SK-MEL-5 (cell line): ENCODE measurements at regions not wholly inside any gene's neighbourhood (a gene's known extent, or its start where the extent isn't known, plus 50 kb on each side); places are given as distances from the start of the nearest gene placed in this dataset.

Experiments used
- DNase-seq: peaks from one replicate; pipeline ENCODE4 v3.0.0-alpha.2; 2016; ENCODE audit warnings: low read depth, low spot score
- in situ Hi-C: cut with HindIII; loops from 2 replicates; pipeline ENCODE4 v1.10.0; 2016; ENCODE audit warnings: low sequenced_read_pairs, high pct_unique_total_duplicates, low pct_unique_long_range_greater_than_20kb

- in situ Hi-C loops = no loop called here
These were observed 806.4 kb downstream of the GALR1 start for GRCh38 chr18:78056011-78056410.

DNA sequence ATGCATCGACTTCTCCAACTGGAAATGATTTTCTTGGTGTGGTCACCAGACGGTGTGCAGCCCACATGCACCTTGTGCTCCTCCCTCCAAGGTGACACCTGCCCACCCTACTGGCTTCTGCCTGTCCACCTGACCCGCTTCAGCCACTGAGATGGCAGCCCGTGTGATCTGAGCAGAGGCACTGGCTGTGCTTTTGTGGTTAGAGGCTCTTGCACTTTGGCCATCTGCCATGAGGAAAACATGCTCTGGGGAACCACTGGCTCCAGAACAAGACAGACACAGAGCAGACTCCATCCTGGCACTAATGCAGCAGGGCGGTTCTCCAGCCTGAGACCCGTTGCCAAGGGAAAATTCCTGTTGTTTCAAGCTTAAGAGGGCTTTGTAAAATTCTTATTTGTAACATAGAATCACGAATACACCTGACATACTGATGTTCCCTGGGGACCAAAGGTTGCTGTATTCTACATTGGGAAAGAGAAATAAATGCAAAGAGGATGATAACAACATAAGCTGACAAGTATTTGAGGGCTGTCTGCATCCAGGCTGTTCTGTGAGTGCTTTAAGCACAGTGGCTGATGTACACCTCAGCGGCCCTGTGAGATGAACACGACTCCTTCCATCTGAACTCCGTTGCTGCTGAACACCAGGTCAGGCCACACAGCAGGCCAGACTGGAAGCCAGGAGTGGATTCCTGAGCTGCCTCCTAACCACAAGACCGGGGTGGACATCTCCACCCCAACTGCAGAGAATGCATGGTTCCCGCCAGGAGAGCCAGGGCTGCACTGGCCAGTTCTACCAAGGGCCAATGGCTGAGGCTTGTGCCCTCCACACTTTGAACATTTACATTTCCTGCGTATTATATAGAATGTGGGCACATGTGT is 820.4 kb downstream of the GALR1 start:
- DNase-seq = no peak
- in situ Hi-C loops = no loop called here

More at GRCh38 chr18:78056011-78056410, 806.4 kb downstream of the GALR1 start:
- DNase-seq = no peak

GRCh38 chr18:78071166-78071710 is 821.6 kb downstream of the GALR1 start:
- in situ Hi-C loops = no loop called here
- DNase-seq = no peak

DNA sequence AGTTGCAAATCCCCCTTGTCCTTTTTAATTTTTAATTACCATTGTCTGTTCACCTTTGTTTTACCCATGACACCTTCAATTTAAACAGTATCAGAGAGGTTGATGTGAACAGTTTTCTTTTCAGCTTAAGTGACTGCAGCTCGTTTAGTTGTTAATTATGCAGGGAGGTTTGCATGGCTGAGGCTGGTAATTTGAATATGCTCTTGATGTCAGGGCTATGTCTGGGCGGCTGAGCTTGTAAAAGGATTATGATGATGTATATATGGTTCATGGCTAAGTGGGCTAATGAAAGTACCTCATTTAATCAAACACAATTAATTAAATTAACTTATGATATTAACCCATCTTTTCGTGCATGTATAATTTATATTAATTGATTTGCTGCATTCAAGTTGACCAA is 822.1 kb downstream of the GALR1 start:
- DNase-seq = no peak
- in situ Hi-C loops = no loop called here

GRCh38 chr18:78072375-78072774 is 822.7 kb downstream of the GALR1 start:
- no peak for DNase-seq
- in situ Hi-C loops = no loop called here

DNA sequence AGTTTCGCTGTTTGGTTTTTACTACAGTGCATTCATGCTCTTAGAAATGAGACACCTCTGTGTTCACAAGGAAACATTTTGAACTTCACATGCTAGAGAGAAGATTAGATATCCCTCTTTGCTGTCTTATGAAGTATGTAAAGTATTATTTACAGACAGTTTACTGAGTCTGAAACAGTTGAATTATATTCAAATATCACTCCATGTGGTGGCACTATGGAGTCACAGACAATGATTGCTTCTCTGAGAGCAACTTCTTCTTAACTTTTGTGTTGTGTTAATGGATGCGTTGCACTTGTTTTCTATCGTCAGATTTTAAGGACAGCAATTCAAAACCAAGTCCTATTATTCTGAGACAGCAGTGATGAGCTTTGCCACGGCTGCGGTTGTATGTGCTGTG is 823.6 kb downstream of the GALR1 start:
- in situ Hi-C loops = no loop called here
- DNase-seq = peak; percentile 19

DNA sequence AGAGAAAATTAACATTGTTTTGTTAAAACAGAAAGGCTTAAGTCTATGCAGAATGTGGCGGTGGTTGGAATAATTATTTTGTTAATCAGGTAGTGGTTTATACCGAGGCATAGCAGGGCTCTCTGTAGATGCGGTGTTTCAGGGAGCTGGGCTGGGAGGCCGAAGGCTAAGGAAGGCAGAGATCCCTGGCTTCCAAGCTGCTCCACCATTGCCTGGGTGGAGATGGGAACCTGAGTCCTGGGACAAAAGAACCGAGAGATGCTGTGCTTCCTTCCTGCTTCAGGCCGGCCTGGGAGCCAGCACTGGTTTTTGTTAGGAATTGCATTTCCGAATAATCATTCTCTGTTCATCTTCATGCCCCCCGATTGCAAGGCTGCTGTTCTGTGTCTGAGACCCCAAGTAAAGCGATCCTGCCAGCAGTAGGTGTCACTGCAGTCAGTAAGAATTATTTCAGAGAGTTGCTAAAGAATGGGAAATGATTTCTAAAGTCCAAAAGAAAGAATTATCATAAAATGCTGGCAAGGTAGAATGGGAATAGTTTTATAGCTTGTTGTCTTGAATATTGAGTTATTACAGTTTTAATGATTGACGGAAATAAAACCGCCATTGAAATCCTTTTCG is 824.9 kb downstream of the GALR1 start:
- in situ Hi-C loops = no loop called here
- DNase-seq = no peak

GRCh38 chr18:78080081-78080480 is 830.4 kb downstream of the GALR1 start:
- in situ Hi-C loops = no loop called here
- DNase-seq = no peak

DNA sequence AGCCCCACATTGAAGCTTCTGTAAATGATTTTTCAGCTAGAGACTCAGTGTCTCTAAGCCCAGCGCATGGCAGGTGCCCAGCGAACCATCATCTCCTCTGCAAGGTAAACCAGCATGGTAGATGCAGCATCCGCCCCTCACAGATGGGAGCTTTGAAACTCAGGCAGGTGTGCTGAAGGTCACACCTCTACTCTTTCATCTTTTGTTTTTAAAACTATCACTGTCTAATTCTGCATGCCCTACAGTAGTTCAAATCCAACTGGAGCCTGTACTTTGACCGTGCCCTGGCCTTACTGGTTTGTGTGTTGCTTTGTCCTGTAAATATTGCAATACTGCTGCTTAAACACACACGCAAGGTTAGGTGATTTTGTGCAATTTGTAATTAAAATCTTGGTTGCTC is 831.1 kb downstream of the GALR1 start:
- DNase-seq = no peak
- in situ Hi-C loops = no loop called here

DNA sequence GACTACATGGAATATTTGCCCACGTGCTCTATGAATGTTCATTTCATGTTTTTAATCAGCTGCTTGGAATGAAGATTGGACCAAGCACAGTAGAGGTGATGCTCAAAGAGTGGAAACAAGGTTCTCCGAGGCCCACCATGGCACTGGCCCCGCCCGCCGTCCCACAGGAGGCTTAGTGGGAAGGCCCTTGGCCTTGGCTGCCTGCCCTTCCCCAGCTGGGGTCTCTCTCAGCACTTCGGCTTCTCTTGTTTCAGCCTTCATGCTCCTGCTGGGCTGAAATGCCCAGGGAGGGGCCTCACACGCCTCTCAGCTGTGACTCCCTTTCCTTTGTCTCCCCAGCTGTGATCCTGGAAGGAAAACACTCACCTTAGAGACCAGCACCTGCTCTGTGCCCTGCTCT is 833.2 kb downstream of the GALR1 start:
- no peak for DNase-seq
- in situ Hi-C loops = no loop called here

GRCh38 chr18:78085241-78086185 is 835.9 kb downstream of the GALR1 start:
- in situ Hi-C loops = no loop called here
- DNase-seq = no peak

GRCh38 chr18:78086931-78087330 is 837.3 kb downstream of the GALR1 start:
- in situ Hi-C loops = no loop called here

GRCh38 chr18:78087338-78087737 is 837.7 kb downstream of the GALR1 start:
- no peak for DNase-seq
- in situ Hi-C loops = no loop called here

More at GRCh38 chr18:78086931-78087330, 837.3 kb downstream of the GALR1 start:
- no peak for DNase-seq

GRCh38 chr18:78090584-78090983 is 840.9 kb downstream of the GALR1 start:
- in situ Hi-C loops = no loop called here

DNA sequence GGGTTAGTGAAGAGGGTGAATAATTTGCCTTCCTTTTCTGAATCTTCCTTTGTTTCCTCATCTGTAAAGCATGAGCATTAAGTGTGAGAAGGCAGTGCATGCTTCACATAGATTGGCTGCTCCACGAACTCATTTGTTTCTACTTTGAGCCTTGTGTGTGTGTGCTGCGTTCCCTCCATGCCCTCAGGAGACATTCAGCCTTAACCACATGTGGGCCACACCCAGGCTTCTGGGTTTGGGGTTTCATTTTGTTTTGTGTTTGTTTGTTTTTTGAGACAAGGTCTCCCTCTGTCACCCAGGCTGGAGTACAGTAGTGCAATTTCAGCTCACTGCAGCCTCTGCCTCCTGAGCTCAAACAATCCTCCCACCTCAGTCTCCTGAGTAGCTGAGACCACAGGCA is 843.3 kb downstream of the GALR1 start:
- in situ Hi-C loops = no loop called here
- DNase-seq = no peak

More at GRCh38 chr18:78090584-78090983, 840.9 kb downstream of the GALR1 start:
- no peak for DNase-seq

DNA sequence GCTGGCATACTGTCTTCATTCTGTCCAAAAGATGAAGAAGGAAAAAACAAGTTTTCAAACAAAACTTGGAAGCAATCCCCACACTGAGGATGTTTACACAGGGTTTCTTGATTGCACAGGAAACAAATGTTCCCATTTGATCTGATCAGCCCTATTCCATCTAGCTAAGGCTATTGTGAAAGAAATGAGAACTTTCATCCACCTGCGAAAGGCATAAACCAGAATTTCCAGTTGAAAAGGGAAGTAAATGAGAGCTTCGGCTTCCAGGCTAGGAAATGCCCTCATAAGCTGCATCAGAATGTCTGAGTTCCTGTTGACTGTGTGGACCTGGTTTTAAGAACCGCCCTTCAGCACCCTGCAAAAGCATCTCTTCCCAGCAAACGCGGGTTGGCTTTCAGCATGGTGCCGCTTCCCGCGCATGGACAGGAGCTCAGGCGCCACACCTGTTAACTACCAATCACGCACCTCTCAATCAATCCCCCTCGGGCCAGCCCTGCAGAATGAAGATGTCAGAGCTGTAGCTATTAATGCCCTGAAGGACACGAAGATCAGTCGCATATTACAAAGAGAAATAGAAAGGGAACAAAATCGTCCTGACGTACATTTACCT is 850.4 kb downstream of the GALR1 start:
- DNase-seq = no peak
- in situ Hi-C loops = no loop called here

- in situ Hi-C loops = no loop called here
- no peak for DNase-seq
These were observed 851.4 kb downstream of the GALR1 start for GRCh38 chr18:78101091-78101490.
